Keratinocyte (primary cell): ENCODE measurements at regions not wholly inside any gene's neighbourhood (a gene's known extent, or its start where the extent isn't known, plus 50 kb on each side); places are given as distances from the start of the nearest gene placed in this dataset.

ENCODE experiments used
- EZH2 ChIP-seq: IDR thresholded peaks from one replicate; pipeline ENCODE4 v1.6.1; 2012; ENCODE audit warnings: inconsistent platforms, mild to moderate bottlenecking, low read length, moderate library complexity
- TF ChIP-seq, protein P1 (sequence below), 3 experiments: IDR thresholded peaks in 1 of 3; conservative IDR thresholded peaks in 1 of 3; optimal IDR thresholded peaks in 1 of 3; 2 replicates in 2 of 3; 3 replicates in 1 of 3; pipeline versions ENCODE3 to v1.5.1; 2011; ENCODE audit warnings: low read length in 3 of 3, mild to moderate bottlenecking in 3 of 3, moderate library complexity in 2 of 3, control low read depth in 1 of 3, inconsistent platforms in 1 of 3; ENCODE audit not compliant: insufficient read depth in 2 of 3; ENCODE audit errors: extremely low read depth in 1 of 3

DNA sequence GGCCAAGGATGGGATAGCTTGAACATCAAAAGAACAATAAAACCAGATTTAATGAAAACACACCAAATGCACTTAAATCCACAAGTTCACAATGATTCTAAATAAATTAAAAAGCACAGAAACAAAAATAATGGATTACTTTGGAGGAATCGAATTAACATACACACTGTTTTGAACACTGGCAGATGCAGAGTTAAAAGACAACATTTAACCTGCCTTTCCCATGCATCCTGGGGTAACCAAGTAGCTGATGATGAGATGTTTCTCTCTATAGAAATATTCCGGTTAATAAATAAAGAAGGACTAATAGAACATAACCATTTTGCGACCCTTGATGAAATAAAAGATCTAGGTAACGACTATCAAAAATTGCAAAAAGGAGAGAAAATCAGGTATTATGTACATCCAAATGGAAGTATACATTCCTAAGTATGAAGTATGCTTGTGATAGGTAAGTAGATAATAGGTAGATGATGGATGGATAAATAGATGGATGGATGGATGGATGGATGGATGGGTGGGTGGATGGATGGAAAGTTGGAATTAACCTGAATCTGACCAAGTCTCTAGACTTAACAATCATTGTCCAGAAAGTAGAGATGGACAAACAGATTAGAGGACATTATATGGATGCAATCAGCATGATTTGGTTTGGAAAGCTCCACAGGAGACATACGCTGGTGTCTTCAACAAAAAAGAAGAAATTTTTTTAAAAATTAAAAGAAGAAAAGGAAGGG is 57.4 kb upstream of the MYCN start:
- TF ChIP-seq, protein P1, sequence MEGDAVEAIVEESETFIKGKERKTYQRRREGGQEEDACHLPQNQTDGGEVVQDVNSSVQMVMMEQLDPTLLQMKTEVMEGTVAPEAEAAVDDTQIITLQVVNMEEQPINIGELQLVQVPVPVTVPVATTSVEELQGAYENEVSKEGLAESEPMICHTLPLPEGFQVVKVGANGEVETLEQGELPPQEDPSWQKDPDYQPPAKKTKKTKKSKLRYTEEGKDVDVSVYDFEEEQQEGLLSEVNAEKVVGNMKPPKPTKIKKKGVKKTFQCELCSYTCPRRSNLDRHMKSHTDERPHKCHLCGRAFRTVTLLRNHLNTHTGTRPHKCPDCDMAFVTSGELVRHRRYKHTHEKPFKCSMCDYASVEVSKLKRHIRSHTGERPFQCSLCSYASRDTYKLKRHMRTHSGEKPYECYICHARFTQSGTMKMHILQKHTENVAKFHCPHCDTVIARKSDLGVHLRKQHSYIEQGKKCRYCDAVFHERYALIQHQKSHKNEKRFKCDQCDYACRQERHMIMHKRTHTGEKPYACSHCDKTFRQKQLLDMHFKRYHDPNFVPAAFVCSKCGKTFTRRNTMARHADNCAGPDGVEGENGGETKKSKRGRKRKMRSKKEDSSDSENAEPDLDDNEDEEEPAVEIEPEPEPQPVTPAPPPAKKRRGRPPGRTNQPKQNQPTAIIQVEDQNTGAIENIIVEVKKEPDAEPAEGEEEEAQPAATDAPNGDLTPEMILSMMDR (optimal IDR thresholded peaks at IDR 0.05 in 1 of 3, IDR thresholded peaks at IDR 0.05 in 1 of 3, conservative IDR thresholded peaks at IDR 0.05 in 1 of 3; ENCODE audit: extremely low read depth in 1 of 3, insufficient read depth in 2 of 3, low read length in 3 of 3), result no peak
- no peak for TF ChIP-seq EZH2
